Type B pancreatic cell (in vitro differentiated cells): ENCODE measurements at regions not wholly inside any gene's neighbourhood (a gene's known extent, or its start where the extent isn't known, plus 50 kb on each side); places are given as distances from the start of the nearest gene placed in this dataset.

ENCODE experiments used
- DNase-seq: peaks from one replicate; pipeline ENCODE4 v3.0.0; 2021; ENCODE audit warnings: mixed read lengths; ENCODE audit not compliant: unreplicated experiment; ENCODE audit errors: extremely low spot score
- H3K27ac Mint-ChIP-seq: 2 replicates; pipeline ENCODE4 v1.8.0; 2021; ENCODE audit warnings: mild to moderate bottlenecking, mixed read lengths
- H3K27me3 Mint-ChIP-seq: 2 replicates; pipeline ENCODE4 v1.8.0; 2021; ENCODE audit warnings: mixed read lengths
- H3K36me3 Mint-ChIP-seq: 2 replicates; pipeline ENCODE4 v1.8.0; 2021; ENCODE audit warnings: mixed read lengths
- H3K4me1 Mint-ChIP-seq: one replicate; pipeline ENCODE4 v1.8.0; 2021; ENCODE audit warnings: mixed read lengths; ENCODE audit not compliant: unreplicated experiment
- H3K4me3 Mint-ChIP-seq: 2 replicates; pipeline ENCODE4 v1.8.0; 2021; ENCODE audit warnings: mild to moderate bottlenecking, mixed read lengths
- H3K9me3 Mint-ChIP-seq: 2 replicates; pipeline ENCODE4 v1.8.0; 2021; ENCODE audit warnings: mixed read lengths
- TF ChIP-seq, protein P1 (sequence below): fragments of 200-600 bp; sonication (generic); conservative IDR thresholded peaks from 2 replicates; pipeline ENCODE4 v1.5.0; 2021; ENCODE audit warnings: antibody characterized with exemption, mild to moderate bottlenecking

DNA sequence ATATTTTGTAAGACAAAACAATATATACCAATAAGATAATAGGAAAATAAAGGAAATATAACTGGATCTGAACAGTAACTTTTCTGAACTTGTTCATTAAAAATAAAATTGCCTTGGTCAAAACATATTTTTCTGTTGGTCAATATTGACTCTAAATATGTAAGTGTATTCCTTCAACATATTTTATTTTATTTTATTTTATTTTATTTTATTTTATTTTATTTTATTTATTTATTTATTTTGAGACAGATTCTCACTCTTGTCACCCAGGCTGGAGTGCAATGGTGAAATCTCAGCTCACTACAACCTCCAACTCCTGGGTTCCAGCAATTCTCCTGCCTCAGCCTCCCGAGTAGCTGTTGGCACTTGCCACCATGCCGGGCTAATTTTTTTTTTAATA is 571.0 kb downstream of the NR2F1-AS1 start:
- no peak for DNase-seq
- peaks cover 3% of the 10 kb centered on the region for H3K36me3 Mint-ChIP-seq
- no peak overlapping the region for H3K4me3 Mint-ChIP-seq
- H3K4me1 Mint-ChIP-seq: no peaks in the 10 kb centered on the region
- no peak overlapping the region for H3K27ac Mint-ChIP-seq
- TF ChIP-seq, protein P1, sequence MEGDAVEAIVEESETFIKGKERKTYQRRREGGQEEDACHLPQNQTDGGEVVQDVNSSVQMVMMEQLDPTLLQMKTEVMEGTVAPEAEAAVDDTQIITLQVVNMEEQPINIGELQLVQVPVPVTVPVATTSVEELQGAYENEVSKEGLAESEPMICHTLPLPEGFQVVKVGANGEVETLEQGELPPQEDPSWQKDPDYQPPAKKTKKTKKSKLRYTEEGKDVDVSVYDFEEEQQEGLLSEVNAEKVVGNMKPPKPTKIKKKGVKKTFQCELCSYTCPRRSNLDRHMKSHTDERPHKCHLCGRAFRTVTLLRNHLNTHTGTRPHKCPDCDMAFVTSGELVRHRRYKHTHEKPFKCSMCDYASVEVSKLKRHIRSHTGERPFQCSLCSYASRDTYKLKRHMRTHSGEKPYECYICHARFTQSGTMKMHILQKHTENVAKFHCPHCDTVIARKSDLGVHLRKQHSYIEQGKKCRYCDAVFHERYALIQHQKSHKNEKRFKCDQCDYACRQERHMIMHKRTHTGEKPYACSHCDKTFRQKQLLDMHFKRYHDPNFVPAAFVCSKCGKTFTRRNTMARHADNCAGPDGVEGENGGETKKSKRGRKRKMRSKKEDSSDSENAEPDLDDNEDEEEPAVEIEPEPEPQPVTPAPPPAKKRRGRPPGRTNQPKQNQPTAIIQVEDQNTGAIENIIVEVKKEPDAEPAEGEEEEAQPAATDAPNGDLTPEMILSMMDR: no peak
- peaks cover 9% of the 10 kb centered on the region for H3K9me3 Mint-ChIP-seq
- peaks cover 3% of the 10 kb centered on the region for H3K27me3 Mint-ChIP-seq

DNA sequence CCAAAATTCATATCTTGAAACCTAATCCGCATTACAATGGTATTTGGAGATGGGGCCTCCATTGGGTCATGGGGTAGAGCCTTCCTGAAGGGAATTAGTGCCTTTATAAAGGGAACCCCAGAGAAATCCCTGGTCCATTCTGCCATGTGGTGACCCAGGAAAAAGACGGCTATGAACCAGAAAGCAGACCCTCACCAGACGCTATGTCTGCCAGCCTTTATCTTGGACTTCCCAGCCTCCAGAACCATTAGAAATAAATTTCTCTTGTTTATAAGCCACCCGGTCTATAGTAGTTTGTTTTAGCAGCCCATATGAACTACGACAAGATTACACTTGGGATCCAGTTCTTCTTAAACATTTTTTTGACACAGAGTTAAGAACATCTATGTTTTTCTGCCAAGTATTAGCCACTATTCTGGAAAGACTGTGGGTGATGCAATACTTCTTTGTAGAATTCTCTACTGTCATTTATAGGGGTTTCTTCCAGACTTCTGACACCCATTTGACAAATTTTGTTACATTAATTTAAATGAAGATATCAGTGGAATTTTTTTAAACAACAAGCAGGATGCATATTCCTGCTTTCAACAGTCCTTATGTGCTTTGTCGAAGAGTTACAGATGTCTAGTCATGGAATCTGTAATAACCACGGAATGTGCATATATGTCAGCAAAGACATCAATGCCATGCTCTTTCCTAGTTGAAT is 572.4 kb downstream of the NR2F1-AS1 start:
- TF ChIP-seq, protein P1: no peak
- Mint-ChIP-seq H3K27ac (no peak overlapping the region), H3K9me3 (peaks cover 4% of the 10 kb centered on the region), H3K27me3 (no peaks in the 10 kb centered on the region), H3K36me3 (no peaks in the 10 kb centered on the region), H3K4me1 (no peaks in the 10 kb centered on the region), H3K4me3 (no peak overlapping the region)
- no peak for DNase-seq

DNA sequence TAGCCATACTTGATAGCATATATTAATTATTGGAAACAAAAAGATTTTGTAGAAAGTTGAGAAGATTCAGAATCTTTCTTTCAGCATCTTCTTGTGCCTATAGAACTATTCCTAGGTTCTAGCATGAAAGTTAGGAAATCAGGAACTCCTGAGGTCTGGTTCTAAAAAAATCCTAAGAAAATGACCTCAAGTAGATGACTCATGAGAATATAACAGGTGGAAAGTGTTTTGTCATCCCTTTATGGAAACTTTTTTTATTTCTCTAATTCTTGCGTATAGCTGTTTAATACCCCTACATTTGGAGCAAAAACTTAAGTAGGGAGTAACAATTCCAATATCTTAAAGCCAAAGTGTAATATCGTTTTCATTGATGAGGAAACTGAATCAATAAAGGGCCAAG is 574.1 kb downstream of the NR2F1-AS1 start:
- TF ChIP-seq, protein P1: no peak
- no peak for DNase-seq
- Mint-ChIP-seq H3K27me3 (no peaks in the 10 kb centered on the region), H3K4me1 (no peaks in the 10 kb centered on the region), H3K27ac (no peak overlapping the region), H3K4me3 (no peak overlapping the region), H3K36me3 (no peaks in the 10 kb centered on the region), H3K9me3 (peaks cover 4% of the 10 kb centered on the region)

DNA sequence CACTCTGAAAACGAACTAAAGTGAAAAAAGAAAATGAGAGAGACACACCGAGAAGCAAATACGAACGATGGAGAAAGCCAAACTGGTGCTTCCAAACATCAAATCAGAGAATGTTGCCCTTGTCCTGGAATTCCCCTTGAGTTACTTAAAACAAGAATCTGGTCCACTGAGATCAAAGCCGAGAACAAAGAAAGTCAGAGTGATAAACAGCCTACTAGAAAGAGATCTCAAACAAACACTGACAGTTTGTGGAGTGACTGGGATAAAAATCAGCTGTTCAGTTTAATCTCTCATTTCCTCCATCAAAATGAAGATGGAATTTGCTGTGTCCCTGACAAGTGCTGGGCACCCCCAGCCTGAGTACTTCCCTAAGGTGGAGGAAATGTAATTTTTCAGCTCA is 582.6 kb downstream of the NR2F1-AS1 start:
- DNase-seq: no peak
- no peaks in the 10 kb centered on the region for H3K9me3 Mint-ChIP-seq
- no peak overlapping the region for H3K4me3 Mint-ChIP-seq
- H3K36me3 Mint-ChIP-seq: no peaks in the 10 kb centered on the region
- TF ChIP-seq, protein P1: no peak
- H3K27me3 Mint-ChIP-seq: no peaks in the 10 kb centered on the region
- peaks cover 8% of the 10 kb centered on the region for H3K4me1 Mint-ChIP-seq
- H3K27ac Mint-ChIP-seq: no peak overlapping the region

GRCh38 chr5:92994392-92994791 is 586.6 kb downstream of the NR2F1-AS1 start:
- H3K4me1 Mint-ChIP-seq: peaks cover 15% of the 10 kb centered on the region
- no peaks in the 10 kb centered on the region for H3K27me3 Mint-ChIP-seq
- H3K27ac Mint-ChIP-seq: no peak overlapping the region

More at GRCh38 chr5:92994392-92994791, 586.6 kb downstream of the NR2F1-AS1 start:
- TF ChIP-seq, protein P1: no peak
- H3K4me3 Mint-ChIP-seq: no peak overlapping the region
- peaks cover 3% of the 10 kb centered on the region for H3K9me3 Mint-ChIP-seq
- H3K36me3 Mint-ChIP-seq: no peaks in the 10 kb centered on the region
- DNase-seq: no peak
